ENCODE measurements at regions not wholly inside any gene's neighbourhood (a gene's known extent, or its start where the extent isn't known, plus 50 kb on each side); places are given as distances from the start of the nearest gene placed in this dataset.

DNA sequence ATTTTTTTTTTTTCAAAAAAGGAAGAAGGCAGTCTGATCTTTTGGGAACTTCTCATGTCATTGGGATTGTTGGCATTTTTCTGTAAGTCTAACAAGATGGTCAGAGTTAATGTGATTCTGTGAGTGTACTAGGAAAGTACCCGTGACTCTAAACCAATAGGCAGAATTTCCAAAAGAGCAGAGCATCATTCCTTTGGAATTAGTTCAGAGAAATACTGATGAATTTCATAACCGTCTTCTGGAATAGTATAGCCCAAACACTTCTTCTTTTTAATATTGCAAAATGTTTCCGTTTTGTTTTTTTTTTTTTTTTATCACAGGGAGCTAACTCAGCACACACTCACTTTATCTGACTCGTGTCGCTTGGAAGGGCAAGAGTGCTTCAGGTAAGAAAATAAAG lies 407.4 kb downstream of the DTWD2 start:
- TF ChIP-seq, protein P1, sequence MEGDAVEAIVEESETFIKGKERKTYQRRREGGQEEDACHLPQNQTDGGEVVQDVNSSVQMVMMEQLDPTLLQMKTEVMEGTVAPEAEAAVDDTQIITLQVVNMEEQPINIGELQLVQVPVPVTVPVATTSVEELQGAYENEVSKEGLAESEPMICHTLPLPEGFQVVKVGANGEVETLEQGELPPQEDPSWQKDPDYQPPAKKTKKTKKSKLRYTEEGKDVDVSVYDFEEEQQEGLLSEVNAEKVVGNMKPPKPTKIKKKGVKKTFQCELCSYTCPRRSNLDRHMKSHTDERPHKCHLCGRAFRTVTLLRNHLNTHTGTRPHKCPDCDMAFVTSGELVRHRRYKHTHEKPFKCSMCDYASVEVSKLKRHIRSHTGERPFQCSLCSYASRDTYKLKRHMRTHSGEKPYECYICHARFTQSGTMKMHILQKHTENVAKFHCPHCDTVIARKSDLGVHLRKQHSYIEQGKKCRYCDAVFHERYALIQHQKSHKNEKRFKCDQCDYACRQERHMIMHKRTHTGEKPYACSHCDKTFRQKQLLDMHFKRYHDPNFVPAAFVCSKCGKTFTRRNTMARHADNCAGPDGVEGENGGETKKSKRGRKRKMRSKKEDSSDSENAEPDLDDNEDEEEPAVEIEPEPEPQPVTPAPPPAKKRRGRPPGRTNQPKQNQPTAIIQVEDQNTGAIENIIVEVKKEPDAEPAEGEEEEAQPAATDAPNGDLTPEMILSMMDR (conservative IDR thresholded peaks at IDR 0.05), result no peak
- TF ChIP-seq EZH2 (IDR thresholded peaks at IDR 0.05; ENCODE audit: low read depth), result no peak
